GM23338 (cell line): ENCODE measurements at regions not wholly inside any gene's neighbourhood (a gene's known extent, or its start where the extent isn't known, plus 50 kb on each side); places are given as distances from the start of the nearest gene placed in this dataset.

ENCODE experiments used
- ATAC-seq: fragments of 200-7000 bp; cut with Tn5 transposase; 3 replicates; pipeline ENCODE4 v1.9.1; 2020
- DNase-seq: peaks from one replicate; pipeline ENCODE4 v3.0.0-alpha.2; 2015; ENCODE audit warnings: low spot score
- H2AFZ ChIP-seq: fragments of 200-600 bp; sonication (generic); 2 replicates; pipeline ENCODE4 v1.8.0; 2016; ENCODE audit warnings: antibody characterized with exemption, mild to moderate bottlenecking, moderate library complexity
- H3F3A ChIP-seq: fragments of 200-600 bp; sonication (generic); replicated peaks from 2 replicates; pipeline ENCODE4 v1.8.0; 2017; ENCODE audit warnings: antibody characterized with exemption, mixed run types, low read depth
- H3K27ac ChIP-seq: fragments of 200-600 bp; sonication (generic); 2 replicates; pipeline ENCODE4 v1.6.1; 2016; ENCODE audit warnings: low read depth
- H3K27me3 ChIP-seq: fragments of 200-600 bp; sonication (generic); 2 replicates; pipeline ENCODE4 v1.8.0; 2016; ENCODE audit warnings: mild to moderate bottlenecking, mixed run types, moderate library complexity; ENCODE audit not compliant: insufficient read depth
- H3K36me3 ChIP-seq: fragments of 200-600 bp; sonication (generic); 2 replicates; pipeline ENCODE4 v1.8.0; 2016; ENCODE audit warnings: mild to moderate bottlenecking; ENCODE audit not compliant: insufficient read depth
- H3K4me1 ChIP-seq: fragments of 200-600 bp; sonication (generic); 2 replicates; pipeline ENCODE4 v1.8.0; 2016; ENCODE audit warnings: mild to moderate bottlenecking, moderate library complexity; ENCODE audit not compliant: insufficient read depth
- H3K4me2 ChIP-seq: fragments of 200-600 bp; sonication (generic); 2 replicates; pipeline ENCODE4 v1.7.1; 2017; ENCODE audit warnings: mixed run types
- H3K4me3 ChIP-seq: fragments of 200-600 bp; sonication (generic); 2 replicates; pipeline ENCODE4 v1.6.1; 2016; ENCODE audit warnings: mixed run types
- H3K79me2 ChIP-seq: fragments of 200-600 bp; sonication (generic); replicated peaks from 2 replicates; pipeline ENCODE4 v1.8.0; 2017; ENCODE audit warnings: mild to moderate bottlenecking; ENCODE audit not compliant: insufficient read depth
- H3K9me2 ChIP-seq: fragments of 200-600 bp; sonication (generic); 2 replicates; pipeline ENCODE4 v1.8.0; 2017; ENCODE audit not compliant: insufficient read depth
- H4K20me1 ChIP-seq: fragments of 200-600 bp; sonication (generic); replicated peaks from 2 replicates; pipeline ENCODE4 v1.8.0; 2017; ENCODE audit warnings: mild to moderate bottlenecking; ENCODE audit not compliant: insufficient read depth
- H3K27ac Mint-ChIP-seq: 2 replicates; pipeline ENCODE4 v1.8.0; 2020; ENCODE audit warnings: inconsistent platforms, mild to moderate bottlenecking, moderate library complexity, mixed read lengths
- H3K27me3 Mint-ChIP-seq: 3 replicates; pipeline ENCODE4 v1.8.0; 2022; ENCODE audit warnings: low read depth, mild to moderate bottlenecking, moderate library complexity, mixed read lengths, inconsistent platforms; ENCODE audit not compliant: insufficient read depth, poor library complexity
- H3K36me3 Mint-ChIP-seq: 3 replicates; pipeline ENCODE4 v1.8.0; 2021; ENCODE audit warnings: low read depth, mild to moderate bottlenecking, inconsistent platforms, moderate library complexity, mixed read lengths
- H3K4me1 Mint-ChIP-seq: 3 replicates; pipeline ENCODE4 v1.8.0; 2020; ENCODE audit warnings: mild to moderate bottlenecking, inconsistent platforms, mixed read lengths
- H3K4me3 Mint-ChIP-seq: 3 replicates; pipeline ENCODE4 v1.8.0; 2021; ENCODE audit warnings: moderate library complexity, mild to moderate bottlenecking, inconsistent platforms, mixed read lengths
- H3K9me3 Mint-ChIP-seq: 3 replicates; pipeline ENCODE4 v1.8.0; 2020; ENCODE audit warnings: moderate library complexity, mild to moderate bottlenecking, inconsistent platforms, mixed read lengths
- CTCF ChIP-seq, 2 experiments: fragments of 200-600 bp in 1 of 2; sonication (generic) in 1 of 2; conservative IDR thresholded peaks; 2 replicates each; pipeline versions ENCODE4 v1.5.1 to v1.6.1; 2016 to 2017; ENCODE audit warnings: antibody characterized with exemption in 2 of 2, low read depth in 2 of 2, mild to moderate bottlenecking in 2 of 2, moderate library complexity in 1 of 2
- ETS1 ChIP-seq: IDR thresholded peaks from 2 replicates; pipeline ENCODE4 v1.6.1; 2016; ENCODE audit warnings: antibody characterized with exemption
- EZH2phosphoT487 ChIP-seq: fragments of 200-600 bp; sonication (generic); IDR thresholded peaks from one replicate; pipeline ENCODE4 v1.8.1; 2018; ENCODE audit warnings: antibody characterized with exemption; ENCODE audit not compliant: unreplicated experiment
- JUNB ChIP-seq: IDR thresholded peaks from one replicate; pipeline ENCODE4 v1.6.1; 2016; ENCODE audit warnings: antibody characterized with exemption; ENCODE audit not compliant: unreplicated experiment
- POLR2AphosphoS5 ChIP-seq: IDR thresholded peaks from 2 replicates; pipeline ENCODE4 v1.6.1; 2016; ENCODE audit warnings: antibody characterized with exemption, low read depth
- STAT1 ChIP-seq: IDR thresholded peaks from one replicate; pipeline ENCODE4 v1.6.1; 2016; ENCODE audit warnings: antibody characterized with exemption; ENCODE audit not compliant: unreplicated experiment
- ZNF114 ChIP-seq: fragments of 250-450 bp; sonication (Bioruptor Pico); IDR thresholded peaks from 2 replicates; pipeline ENCODE4 v1.5.0; 2020; ENCODE audit warnings: mild to moderate bottlenecking, moderate library complexity
- TF ChIP-seq, protein P1 (sequence below): IDR thresholded peaks from one replicate; pipeline ENCODE4 v1.6.1; 2018; ENCODE audit warnings: antibody characterized with exemption; ENCODE audit not compliant: unreplicated experiment
- TF ChIP-seq, protein P2 (sequence below): fragments of 250-450 bp; sonication (Bioruptor Pico); IDR thresholded peaks from 2 replicates; pipeline ENCODE4 v1.5.0; 2020; ENCODE audit warnings: mild to moderate bottlenecking, moderate library complexity

- no peak for TF ChIP-seq CTCF (conservative IDR thresholded peaks at IDR 0.05; ENCODE audit: low read depth in 2 of 2)
- TF ChIP-seq, protein P1, sequence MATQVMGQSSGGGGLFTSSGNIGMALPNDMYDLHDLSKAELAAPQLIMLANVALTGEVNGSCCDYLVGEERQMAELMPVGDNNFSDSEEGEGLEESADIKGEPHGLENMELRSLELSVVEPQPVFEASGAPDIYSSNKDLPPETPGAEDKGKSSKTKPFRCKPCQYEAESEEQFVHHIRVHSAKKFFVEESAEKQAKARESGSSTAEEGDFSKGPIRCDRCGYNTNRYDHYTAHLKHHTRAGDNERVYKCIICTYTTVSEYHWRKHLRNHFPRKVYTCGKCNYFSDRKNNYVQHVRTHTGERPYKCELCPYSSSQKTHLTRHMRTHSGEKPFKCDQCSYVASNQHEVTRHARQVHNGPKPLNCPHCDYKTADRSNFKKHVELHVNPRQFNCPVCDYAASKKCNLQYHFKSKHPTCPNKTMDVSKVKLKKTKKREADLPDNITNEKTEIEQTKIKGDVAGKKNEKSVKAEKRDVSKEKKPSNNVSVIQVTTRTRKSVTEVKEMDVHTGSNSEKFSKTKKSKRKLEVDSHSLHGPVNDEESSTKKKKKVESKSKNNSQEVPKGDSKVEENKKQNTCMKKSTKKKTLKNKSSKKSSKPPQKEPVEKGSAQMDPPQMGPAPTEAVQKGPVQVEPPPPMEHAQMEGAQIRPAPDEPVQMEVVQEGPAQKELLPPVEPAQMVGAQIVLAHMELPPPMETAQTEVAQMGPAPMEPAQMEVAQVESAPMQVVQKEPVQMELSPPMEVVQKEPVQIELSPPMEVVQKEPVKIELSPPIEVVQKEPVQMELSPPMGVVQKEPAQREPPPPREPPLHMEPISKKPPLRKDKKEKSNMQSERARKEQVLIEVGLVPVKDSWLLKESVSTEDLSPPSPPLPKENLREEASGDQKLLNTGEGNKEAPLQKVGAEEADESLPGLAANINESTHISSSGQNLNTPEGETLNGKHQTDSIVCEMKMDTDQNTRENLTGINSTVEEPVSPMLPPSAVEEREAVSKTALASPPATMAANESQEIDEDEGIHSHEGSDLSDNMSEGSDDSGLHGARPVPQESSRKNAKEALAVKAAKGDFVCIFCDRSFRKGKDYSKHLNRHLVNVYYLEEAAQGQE, result no peak
- no peak for TF ChIP-seq EZH2phosphoT487
- TF ChIP-seq ZNF114 (CRISPR knock-in tag), result no peak
- no peak for TF ChIP-seq POLR2AphosphoS5
- TF ChIP-seq JUNB, result no peak
- TF ChIP-seq STAT1, result no peak
Measured at GRCh38 chr5:155564541-155564940, 551.0 kb downstream of the KIF4B start (continued).

GRCh38 chr5:155575861-155576260, 562.3 kb downstream of the KIF4B start:
- Mint-ChIP-seq H3K4me1 (no peaks in the 10 kb centered on the region), H3K4me3 (no peak overlapping the region), H3K27me3 (no peaks in the 10 kb centered on the region), H3K9me3 (peaks cover 6% of the 10 kb centered on the region; the same call in 2 of the 3 replicates), H3K27ac (no peak overlapping the region), H3K36me3 (no peaks in the 10 kb centered on the region)
- H2AFZ ChIP-seq, result peak overlapping the region; percentile 69
- no peak overlapping the region for H3K4me2 ChIP-seq
- H4K20me1 ChIP-seq, result no peaks in the 10 kb centered on the region
- H3K4me3 ChIP-seq, result no peak overlapping the region
- no peak for DNase-seq
- H3K27me3 ChIP-seq, result no peaks in the 10 kb centered on the region
- no peak for ATAC-seq
- H3K36me3 ChIP-seq, result no peaks in the 10 kb centered on the region
- H3F3A ChIP-seq, result no peaks in the 10 kb centered on the region
- no peaks in the 10 kb centered on the region for H3K79me2 ChIP-seq
- no peak overlapping the region for H3K27ac ChIP-seq
- no peaks in the 10 kb centered on the region for H3K4me1 ChIP-seq
- no peaks in the 10 kb centered on the region for H3K9me2 ChIP-seq
- TF ChIP-seq ETS1, result no peak
- TF ChIP-seq, protein P2, sequence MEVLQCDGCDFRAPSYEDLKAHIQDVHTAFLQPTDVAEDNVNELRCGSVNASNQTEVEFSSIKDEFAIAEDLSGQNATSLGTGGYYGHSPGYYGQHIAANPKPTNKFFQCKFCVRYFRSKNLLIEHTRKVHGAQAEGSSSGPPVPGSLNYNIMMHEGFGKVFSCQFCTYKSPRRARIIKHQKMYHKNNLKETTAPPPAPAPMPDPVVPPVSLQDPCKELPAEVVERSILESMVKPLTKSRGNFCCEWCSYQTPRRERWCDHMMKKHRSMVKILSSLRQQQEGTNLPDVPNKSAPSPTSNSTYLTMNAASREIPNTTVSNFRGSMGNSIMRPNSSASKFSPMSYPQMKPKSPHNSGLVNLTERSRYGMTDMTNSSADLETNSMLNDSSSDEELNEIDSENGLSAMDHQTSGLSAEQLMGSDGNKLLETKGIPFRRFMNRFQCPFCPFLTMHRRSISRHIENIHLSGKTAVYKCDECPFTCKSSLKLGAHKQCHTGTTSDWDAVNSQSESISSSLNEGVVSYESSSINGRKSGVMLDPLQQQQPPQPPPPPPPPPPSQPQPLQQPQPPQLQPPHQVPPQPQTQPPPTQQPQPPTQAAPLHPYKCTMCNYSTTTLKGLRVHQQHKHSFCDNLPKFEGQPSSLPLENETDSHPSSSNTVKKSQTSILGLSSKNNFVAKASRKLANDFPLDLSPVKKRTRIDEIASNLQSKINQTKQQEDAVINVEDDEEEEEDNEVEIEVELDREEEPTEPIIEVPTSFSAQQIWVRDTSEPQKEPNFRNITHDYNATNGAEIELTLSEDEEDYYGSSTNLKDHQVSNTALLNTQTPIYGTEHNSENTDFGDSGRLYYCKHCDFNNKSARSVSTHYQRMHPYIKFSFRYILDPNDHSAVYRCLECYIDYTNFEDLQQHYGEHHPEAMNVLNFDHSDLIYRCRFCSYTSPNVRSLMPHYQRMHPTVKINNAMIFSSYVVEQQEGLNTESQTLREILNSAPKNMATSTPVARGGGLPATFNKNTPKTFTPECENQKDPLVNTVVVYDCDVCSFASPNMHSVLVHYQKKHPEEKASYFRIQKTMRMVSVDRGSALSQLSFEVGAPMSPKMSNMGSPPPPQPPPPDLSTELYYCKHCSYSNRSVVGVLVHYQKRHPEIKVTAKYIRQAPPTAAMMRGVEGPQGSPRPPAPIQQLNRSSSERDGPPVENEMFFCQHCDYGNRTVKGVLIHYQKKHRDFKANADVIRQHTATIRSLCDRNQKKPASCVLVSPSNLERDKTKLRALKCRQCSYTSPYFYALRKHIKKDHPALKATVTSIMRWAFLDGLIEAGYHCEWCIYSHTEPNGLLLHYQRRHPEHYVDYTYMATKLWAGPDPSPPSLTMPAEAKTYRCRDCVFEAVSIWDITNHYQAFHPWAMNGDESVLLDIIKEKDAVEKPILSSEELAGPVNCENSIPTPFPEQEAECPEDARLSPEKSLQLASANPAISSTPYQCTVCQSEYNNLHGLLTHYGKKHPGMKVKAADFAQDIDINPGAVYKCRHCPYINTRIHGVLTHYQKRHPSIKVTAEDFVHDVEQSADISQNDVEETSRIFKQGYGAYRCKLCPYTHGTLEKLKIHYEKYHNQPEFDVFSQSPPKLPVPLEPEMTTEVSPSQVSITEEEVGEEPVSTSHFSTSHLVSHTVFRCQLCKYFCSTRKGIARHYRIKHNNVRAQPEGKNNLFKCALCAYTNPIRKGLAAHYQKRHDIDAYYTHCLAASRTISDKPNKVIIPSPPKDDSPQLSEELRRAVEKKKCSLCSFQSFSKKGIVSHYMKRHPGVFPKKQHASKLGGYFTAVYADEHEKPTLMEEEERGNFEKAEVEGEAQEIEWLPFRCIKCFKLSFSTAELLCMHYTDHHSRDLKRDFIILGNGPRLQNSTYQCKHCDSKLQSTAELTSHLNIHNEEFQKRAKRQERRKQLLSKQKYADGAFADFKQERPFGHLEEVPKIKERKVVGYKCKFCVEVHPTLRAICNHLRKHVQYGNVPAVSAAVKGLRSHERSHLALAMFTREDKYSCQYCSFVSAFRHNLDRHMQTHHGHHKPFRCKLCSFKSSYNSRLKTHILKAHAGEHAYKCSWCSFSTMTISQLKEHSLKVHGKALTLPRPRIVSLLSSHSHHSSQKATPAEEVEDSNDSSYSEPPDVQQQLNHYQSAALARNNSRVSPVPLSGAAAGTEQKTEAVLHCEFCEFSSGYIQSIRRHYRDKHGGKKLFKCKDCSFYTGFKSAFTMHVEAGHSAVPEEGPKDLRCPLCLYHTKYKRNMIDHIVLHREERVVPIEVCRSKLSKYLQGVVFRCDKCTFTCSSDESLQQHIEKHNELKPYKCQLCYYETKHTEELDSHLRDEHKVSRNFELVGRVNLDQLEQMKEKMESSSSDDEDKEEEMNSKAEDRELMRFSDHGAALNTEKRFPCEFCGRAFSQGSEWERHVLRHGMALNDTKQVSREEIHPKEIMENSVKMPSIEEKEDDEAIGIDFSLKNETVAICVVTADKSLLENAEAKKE (CRISPR knock-in tag), result no peak
- TF ChIP-seq EZH2phosphoT487, result no peak
- TF ChIP-seq, protein P1, result no peak
- TF ChIP-seq JUNB, result no peak
